HG03354 (cell line): ENCODE measurements at regions not wholly inside any gene's neighbourhood (a gene's known extent, or its start where the extent isn't known, plus 50 kb on each side); places are given as distances from the start of the nearest gene placed in this dataset.
"Not testable (repeated sequence)": the region's sequence is repeated elsewhere in the genome, so short reads cannot be mapped to it uniquely, and the experiment has no call there.

ENCODE experiments used
- ATAC-seq: cut with Tn5 transposase; IDR thresholded peaks from one replicate; pipeline ENCODE4 v1.9.1; 2021; ENCODE audit warnings: mild to moderate bottlenecking; ENCODE audit not compliant: unreplicated experiment, poor library complexity, severe bottlenecking

GRCh38 chr14:56417173-56417572 lies 162.4 kb upstream of the TMEM260 start:
- no peak for ATAC-seq

GRCh38 chr14:56419750-56420149 lies 159.8 kb upstream of the TMEM260 start:
- no peak for ATAC-seq

- no peak for ATAC-seq
Measured at GRCh38 chr14:56422221-56422620, 157.4 kb upstream of the TMEM260 start.

DNA sequence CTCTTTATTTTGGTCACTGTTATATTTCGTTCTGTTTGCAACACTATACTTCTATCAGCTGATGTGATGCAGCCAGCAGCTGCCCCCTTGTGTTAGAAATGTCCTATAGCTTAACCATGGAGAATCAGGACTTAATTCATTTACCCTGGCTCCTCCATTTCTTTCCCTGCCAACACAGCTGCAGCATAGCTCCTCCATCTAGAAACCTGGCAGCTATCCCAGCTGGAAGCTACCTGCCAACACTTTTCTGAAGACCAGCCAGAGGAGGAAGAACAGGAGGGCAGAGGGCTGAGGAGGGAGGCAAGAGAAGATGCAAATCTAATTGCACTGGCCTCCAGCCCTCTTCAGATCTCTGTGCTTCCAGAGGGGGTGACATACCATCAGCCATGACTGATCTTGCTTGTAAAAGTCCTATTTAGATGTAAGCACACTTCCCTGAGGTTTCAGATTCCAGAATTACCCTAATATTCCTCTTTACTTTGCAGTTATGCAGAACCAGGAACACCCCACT lies 156.8 kb upstream of the TMEM260 start:
- ATAC-seq, result no peak

GRCh38 chr14:56423544-56423943 lies 156.1 kb upstream of the TMEM260 start:
- ATAC-seq, result no peak

GRCh38 chr14:56431013-56431412 lies 148.6 kb upstream of the TMEM260 start:
- ATAC-seq, result no peak

DNA sequence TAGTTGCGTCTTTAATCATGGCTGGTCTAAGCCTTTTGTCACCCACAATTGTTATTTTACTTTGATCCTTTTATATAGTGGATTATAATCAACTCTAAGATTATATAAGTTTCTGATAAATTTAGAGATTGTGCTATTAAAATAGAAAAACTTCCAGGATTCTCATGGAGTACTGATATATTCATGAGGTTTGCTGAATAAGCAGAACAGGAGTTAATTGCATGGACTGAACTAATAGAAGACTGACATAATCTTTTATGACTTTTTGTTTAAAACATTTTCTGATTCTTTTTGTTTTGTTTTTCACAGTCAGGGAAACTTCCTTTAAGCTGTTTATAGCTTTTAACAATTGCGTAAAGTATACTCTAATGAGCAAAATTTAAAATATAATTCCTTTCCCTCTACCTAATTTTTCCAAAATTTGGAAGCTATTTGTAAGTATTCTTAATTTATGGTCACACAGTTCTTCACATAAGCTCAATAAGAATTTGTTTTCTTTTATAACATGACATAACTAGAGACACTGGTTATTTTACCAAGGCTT lies 129.9 kb upstream of the TMEM260 start:
- no peak for ATAC-seq

GRCh38 chr14:56452940-56453339 lies 126.7 kb upstream of the TMEM260 start:
- no peak for ATAC-seq

DNA sequence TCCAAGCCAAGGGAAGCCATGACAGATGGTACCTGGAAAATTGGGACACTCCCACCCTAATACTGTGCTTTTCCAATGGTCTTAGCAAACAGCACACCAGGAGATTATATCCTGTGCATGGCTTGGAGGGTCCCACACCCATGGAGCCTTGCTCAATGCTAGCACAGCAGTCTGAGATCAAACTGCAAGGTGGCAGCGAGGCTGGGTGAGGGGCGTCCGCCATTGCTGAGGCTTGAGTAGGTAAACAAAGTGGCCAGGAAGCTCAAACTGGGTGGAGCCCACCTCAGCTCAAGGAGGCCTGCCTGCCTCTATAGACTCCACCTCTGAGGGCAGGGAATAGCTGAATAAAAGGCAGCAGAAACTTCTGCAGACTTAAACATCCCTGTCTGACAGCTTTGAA lies 124.9 kb upstream of the TMEM260 start:
- not testable (repeated sequence) for ATAC-seq

DNA sequence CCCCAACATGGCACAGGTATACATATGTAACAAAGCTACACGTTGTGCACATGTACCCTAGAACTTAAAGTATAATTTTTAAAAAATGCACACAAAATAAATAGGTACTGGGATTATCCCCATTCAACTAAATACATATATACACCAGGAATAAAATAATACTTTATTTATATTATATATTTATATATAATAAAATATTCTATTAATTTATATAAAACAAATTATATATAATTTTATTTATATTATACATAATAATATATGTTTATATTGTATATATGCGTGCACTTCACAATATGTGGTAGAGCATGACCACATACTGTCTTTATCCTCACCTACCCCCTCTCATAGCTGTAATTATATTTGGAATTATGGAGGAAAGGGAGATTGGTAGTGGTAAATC lies 119.1 kb upstream of the TMEM260 start:
- no peak for ATAC-seq

GRCh38 chr14:56461276-56462275 lies 118.0 kb upstream of the TMEM260 start:
- no peak for ATAC-seq

DNA sequence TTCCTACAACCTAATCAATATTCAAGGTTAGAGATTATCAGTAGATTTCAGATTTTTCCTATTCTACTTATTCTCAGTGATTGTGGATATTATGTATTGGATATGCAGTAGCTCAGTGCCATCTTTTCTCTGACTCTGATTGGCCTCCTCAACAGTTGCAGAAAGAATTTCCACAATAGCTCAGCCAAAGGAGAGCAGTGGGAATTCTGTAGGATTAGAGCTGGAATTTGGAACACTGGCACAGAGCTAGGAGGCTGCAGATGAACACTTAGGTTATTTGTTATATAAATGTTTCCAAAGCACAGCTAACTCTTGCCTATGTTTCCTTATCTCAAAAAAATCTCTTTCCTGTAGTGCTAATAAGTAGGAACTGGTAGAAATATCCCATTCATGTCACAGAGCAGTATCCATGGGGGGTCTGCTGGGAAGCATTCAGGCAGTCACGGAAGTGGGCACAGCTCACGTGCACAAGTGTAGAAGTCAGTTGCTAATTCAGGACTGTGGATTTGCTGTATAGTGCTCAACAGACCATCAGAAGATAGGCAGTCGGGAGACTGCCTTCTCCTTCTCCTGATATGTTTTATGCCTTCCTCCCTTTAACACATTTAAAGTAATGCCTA lies 116.2 kb upstream of the TMEM260 start:
- no peak for ATAC-seq

GRCh38 chr14:56471056-56471455 lies 108.5 kb upstream of the TMEM260 start:
- ATAC-seq, result no peak

GRCh38 chr14:56474419-56475022 lies 105.1 kb upstream of the TMEM260 start:
- no peak for ATAC-seq

DNA sequence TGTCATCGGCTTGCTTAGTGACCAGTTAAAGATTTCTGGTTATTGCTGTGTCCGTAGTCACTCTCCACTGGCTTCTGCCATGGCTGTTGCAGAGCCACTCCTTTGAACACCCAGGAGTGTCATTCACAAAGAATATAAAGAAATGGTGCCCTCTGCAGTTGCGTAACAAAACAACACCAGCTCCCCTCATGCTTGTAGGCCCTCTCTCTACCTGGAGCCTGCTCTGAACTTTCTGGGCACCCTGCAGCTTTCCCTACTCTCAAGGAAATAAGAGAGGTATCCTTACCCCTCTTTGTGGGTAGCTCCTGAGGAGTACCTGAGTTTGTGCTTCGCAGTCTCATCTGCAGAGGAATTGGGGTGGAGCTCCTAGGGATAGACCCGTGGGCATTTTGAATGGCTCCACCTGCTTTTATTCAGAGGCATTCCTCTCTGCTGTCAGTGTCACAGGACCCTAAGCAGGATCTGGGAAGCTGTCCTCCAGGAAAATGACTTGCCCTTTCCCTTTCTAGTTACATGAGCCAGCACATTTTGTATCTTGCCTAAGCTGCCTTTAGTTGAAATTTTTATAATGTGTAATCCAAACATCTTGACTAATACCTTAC lies 97.2 kb upstream of the TMEM260 start:
- no peak for ATAC-seq

GRCh38 chr14:56487090-56487667 lies 92.4 kb upstream of the TMEM260 start:
- no peak for ATAC-seq

DNA sequence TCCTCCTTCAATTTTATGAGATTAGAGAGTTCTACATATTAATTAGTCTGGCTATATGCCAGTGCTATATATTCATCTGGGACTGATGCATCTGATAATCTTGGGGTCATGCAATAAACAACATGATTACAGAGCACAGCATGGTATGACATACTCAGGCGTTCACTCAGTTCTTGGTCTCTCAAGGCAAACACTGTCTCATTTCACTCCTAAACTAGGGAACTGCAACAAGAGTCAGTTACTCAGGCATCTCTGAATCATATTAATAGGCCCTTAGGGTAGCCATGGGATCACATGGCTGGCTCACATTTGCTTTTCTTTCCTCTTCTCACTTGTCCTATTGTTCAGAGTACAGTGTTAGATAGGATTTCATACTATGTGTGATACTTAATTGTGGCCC lies 91.8 kb upstream of the TMEM260 start:
- no peak for ATAC-seq

- ATAC-seq, result no peak
Measured at GRCh38 chr14:56488306-56488705, 91.3 kb upstream of the TMEM260 start.

- no peak for ATAC-seq
Measured at GRCh38 chr14:56490379-56490778, 89.2 kb upstream of the TMEM260 start.
